H1 (cell line): ENCODE measurements at regions not wholly inside any gene's neighbourhood (a gene's known extent, or its start where the extent isn't known, plus 50 kb on each side); places are given as distances from the start of the nearest gene placed in this dataset.

ENCODE experiments used
- CTCF ChIA-PET: fragments of 300-600 bp; sonication (Branson Sonifier 250); formaldehyde crosslinking; loops from one replicate; lab custom pipeline; 2021; ENCODE audit not compliant: partially characterized antibody; lab: Charles Lee
- POLR2A ChIA-PET: fragments of 300-600 bp; sonication (Branson Sonifier 250); formaldehyde crosslinking; loops from one replicate; lab custom pipeline; 2021; ENCODE audit warnings: inconsistent platforms; ENCODE audit not compliant: partially characterized antibody; lab: Charles Lee
- DNase-seq, 2 experiments: peaks; one replicate each; pipeline versions ENCODE4 v3.0.0 to v3.0.0-alpha.2; 2010 to 2022; ENCODE audit warnings: low spot score in 2 of 2, low read depth in 1 of 2, mixed read lengths in 1 of 2
- FAIRE-seq: peaks from 2 replicates; lab custom pipeline; 2011; peaks lifted over from hg19 to GRCh38; lab: Jason Lieb, UNC
- H2AFZ ChIP-seq: 2 replicates; pipeline ENCODE4 v1.8.1; 2012; ENCODE audit warnings: low read length, inconsistent platforms
- H2AK5ac ChIP-seq: 2 replicates; pipeline ENCODE4 v1.6.1; 2013; ENCODE audit warnings: low read depth, low read length
- H2BK120ac ChIP-seq: replicated peaks from 2 replicates; pipeline ENCODE3; 2013; ENCODE audit warnings: low read depth, low read length, inconsistent platforms
- H2BK12ac ChIP-seq: 2 replicates; pipeline ENCODE4 v1.6.1; 2013; ENCODE audit warnings: low read depth, low read length
- H2BK15ac ChIP-seq: 2 replicates; pipeline ENCODE4 v1.6.1; 2013; ENCODE audit warnings: low read length
- H2BK20ac ChIP-seq: 2 replicates; pipeline ENCODE4 v1.6.1; 2013; ENCODE audit warnings: low read length
- H2BK5ac ChIP-seq: 2 replicates; pipeline ENCODE4 v1.6.1; 2013; ENCODE audit warnings: low read depth, low read length
- H3K14ac ChIP-seq: 2 replicates; pipeline ENCODE4 v1.6.1; 2013; ENCODE audit warnings: inconsistent platforms; ENCODE audit not compliant: insufficient read length
- H3K18ac ChIP-seq: 2 replicates; pipeline ENCODE4 v1.6.1; 2013; ENCODE audit warnings: low read length; ENCODE audit errors: extremely low read depth
- H3K23ac ChIP-seq: 2 replicates; pipeline ENCODE4 v1.6.1; 2013; ENCODE audit warnings: inconsistent platforms; ENCODE audit not compliant: insufficient read length
- H3K23me2 ChIP-seq: 2 replicates; pipeline ENCODE4 v1.6.1; 2013; ENCODE audit warnings: low read depth, low read length
- H3K27ac ChIP-seq: 2 replicates; pipeline ENCODE4 v1.6.1; 2011; ENCODE audit warnings: low read depth, low read length, inconsistent platforms
- H3K27me3 ChIP-seq, 4 experiments: replicated peaks in 1 of 4; 1 replicate in 1 of 4; 2 replicates in 3 of 4; pipeline versions ENCODE4 v1.6.1 to v1.8.1; 2011 to 2013; ENCODE audit warnings: low read length in 3 of 4, mild to moderate bottlenecking in 3 of 4, inconsistent platforms in 2 of 4, mixed read lengths in 2 of 4, moderate library complexity in 1 of 4; ENCODE audit not compliant: control insufficient read depth in 3 of 4, insufficient read depth in 3 of 4; ENCODE audit errors: extremely low read depth in 1 of 4
- H3K36me3 ChIP-seq, 4 experiments: 2 replicates each; pipeline versions ENCODE4 v1.6.1 to v1.8.1; 2011 to 2013; ENCODE audit warnings: mild to moderate bottlenecking in 4 of 4, low read length in 3 of 4, moderate library complexity in 2 of 4, control low read depth in 1 of 4, inconsistent platforms in 1 of 4; ENCODE audit not compliant: insufficient read depth in 4 of 4, control insufficient read depth in 2 of 4
- H3K4ac ChIP-seq: replicated peaks from 2 replicates; pipeline ENCODE3; 2013; ENCODE audit warnings: low read length, low read depth, mixed read lengths, inconsistent platforms; ENCODE audit not compliant: insufficient read length
- H3K4me1 ChIP-seq, 4 experiments: replicated peaks in 1 of 4; 1 replicate in 1 of 4; 2 replicates in 3 of 4; pipeline versions ENCODE4 v1.6.1 to v1.8.1; 2011 to 2013; ENCODE audit warnings: low read length in 3 of 4, inconsistent platforms in 2 of 4, mixed read lengths in 1 of 4; ENCODE audit not compliant: insufficient read depth in 4 of 4, control insufficient read depth in 3 of 4
- H3K4me2 ChIP-seq, 2 experiments: 2 replicates each; pipeline versions ENCODE4 v1.6.1 to v1.8.1; 2011 to 2013; ENCODE audit warnings: low read depth in 2 of 2, low read length in 2 of 2, control low read depth in 1 of 2, inconsistent platforms in 1 of 2, mild to moderate bottlenecking in 1 of 2; ENCODE audit not compliant: insufficient read depth in 1 of 2
- H3K4me3 ChIP-seq, 4 experiments: fragments of 200-600, 300-600 bp in 1 of 4; sonication (generic), shearing (Covaris generic), sonication (Bioruptor Twin) in 1 of 4; 2 replicates each; pipeline versions ENCODE4 v1.5.1 to v1.8.1; 2011 to 2016; ENCODE audit warnings: low read length in 4 of 4, low read depth in 3 of 4, control low read depth in 2 of 4, inconsistent platforms in 2 of 4, mild to moderate bottlenecking in 2 of 4, mixed read lengths in 1 of 4, moderate library complexity in 1 of 4; ENCODE audit not compliant: insufficient read depth in 2 of 4; ENCODE audit errors: extremely low read depth in 1 of 4
- H3K56ac ChIP-seq: replicated peaks from 2 replicates; pipeline ENCODE3; 2013; ENCODE audit warnings: low read depth, mild to moderate bottlenecking, mixed read lengths, low read length, inconsistent platforms; ENCODE audit not compliant: insufficient read length
- H3K79me1 ChIP-seq: 2 replicates; pipeline ENCODE4 v1.6.1; 2013; ENCODE audit warnings: low read depth, low read length, control low read depth
- H3K79me2 ChIP-seq, 2 experiments: 2 replicates each; pipeline versions ENCODE4 v1.6.1 to v1.8.1; 2012 to 2013; ENCODE audit warnings: low read length in 2 of 2, mild to moderate bottlenecking in 2 of 2, inconsistent platforms in 1 of 2; ENCODE audit not compliant: insufficient read depth in 2 of 2, control insufficient read depth in 1 of 2
- H3K9ac ChIP-seq, 4 experiments: replicated peaks in 1 of 4; 1 replicate in 1 of 4; 2 replicates in 3 of 4; pipeline versions ENCODE4 v1.6.1 to v1.8.1; 2011 to 2013; ENCODE audit warnings: low read depth in 3 of 4, low read length in 3 of 4, control low read depth in 2 of 4, mild to moderate bottlenecking in 2 of 4, moderate library complexity in 2 of 4, inconsistent platforms in 1 of 4; ENCODE audit errors: extremely low read depth in 1 of 4
- H3K9me3 ChIP-seq, 2 experiments: 2 replicates each; pipeline versions ENCODE4 v1.6.1 to v1.8.1; 2012 to 2013; ENCODE audit warnings: mild to moderate bottlenecking in 2 of 2, moderate library complexity in 2 of 2, control low read depth in 1 of 2, inconsistent platforms in 1 of 2, low read depth in 1 of 2, low read length in 1 of 2, mixed read lengths in 1 of 2; ENCODE audit not compliant: insufficient read depth in 2 of 2
- H4K20me1 ChIP-seq, 2 experiments: replicated peaks in 1 of 2; 2 replicates each; pipeline versions ENCODE3 to v1.8.1; 2011 to 2013; ENCODE audit warnings: inconsistent platforms in 2 of 2, low read length in 2 of 2, mild to moderate bottlenecking in 1 of 2; ENCODE audit not compliant: insufficient read depth in 2 of 2, control insufficient read depth in 1 of 2
- H4K5ac ChIP-seq: 2 replicates; pipeline ENCODE4 v1.6.1; 2013; ENCODE audit warnings: low read length, low read depth, mixed read lengths, inconsistent platforms; ENCODE audit not compliant: insufficient read length
- H4K8ac ChIP-seq: 2 replicates; pipeline ENCODE4 v1.8.0; 2013; ENCODE audit warnings: mild to moderate bottlenecking, moderate library complexity, low read length, inconsistent platforms; ENCODE audit not compliant: insufficient read depth; ENCODE audit errors: extremely low read depth
- H4K91ac ChIP-seq: replicated peaks from 2 replicates; pipeline ENCODE3; 2013; ENCODE audit warnings: low read length, mixed read lengths, inconsistent platforms; ENCODE audit not compliant: insufficient read length
- ATF3 ChIP-seq: IDR thresholded peaks from 2 replicates; pipeline ENCODE4 v1.6.1; 2011; ENCODE audit warnings: low read depth, mild to moderate bottlenecking, low read length; ENCODE audit not compliant: insufficient read depth
- CEBPB ChIP-seq: IDR thresholded peaks from 2 replicates; pipeline ENCODE4 v1.6.1; 2012; ENCODE audit warnings: low read depth, low read length
- FOSL1 ChIP-seq: IDR thresholded peaks from 2 replicates; pipeline ENCODE4 v1.6.1; 2011; ENCODE audit warnings: mild to moderate bottlenecking, low read depth, low read length, moderate library complexity; ENCODE audit not compliant: insufficient read depth
- JUN ChIP-seq: IDR thresholded peaks from 2 replicates; pipeline ENCODE4 v1.6.1; 2011; ENCODE audit warnings: low read depth, mild to moderate bottlenecking, improper control_type of control experiment, low read length
- NANOG ChIP-seq: IDR thresholded peaks from 2 replicates; pipeline ENCODE4 v1.6.1; 2011; ENCODE audit warnings: low read length, low read depth, mild to moderate bottlenecking, inconsistent platforms; ENCODE audit not compliant: insufficient read depth, poor library complexity, severe bottlenecking
- POU5F1 ChIP-seq: IDR thresholded peaks from 2 replicates; pipeline ENCODE4 v1.6.1; 2011; ENCODE audit warnings: low read depth, mild to moderate bottlenecking, low read length, moderate library complexity
- SAP30 ChIP-seq: fragments of 300-600 bp; sonication (generic); IDR thresholded peaks from 2 replicates; pipeline ENCODE4 v1.7.1; 2012; ENCODE audit warnings: low read length, moderate library complexity, mild to moderate bottlenecking, inconsistent platforms; ENCODE audit not compliant: insufficient read depth, insufficient replicate concordance
- SRF ChIP-seq: IDR thresholded peaks from 2 replicates; pipeline ENCODE4 v1.6.1; 2011; ENCODE audit warnings: mild to moderate bottlenecking, low read depth, low read length, moderate library complexity
- TCF12 ChIP-seq: IDR thresholded peaks from 2 replicates; pipeline ENCODE4 v1.6.1; 2011; ENCODE audit warnings: low read depth, mild to moderate bottlenecking, low read length
- WGBS, 2 experiments: shearing (Covaris generic) in 1 of 2; methylation state at CpG; one replicate each; pipeline versions ENCODE4 v1.1.6 to v1.1.7; 2013 to 2015; ENCODE audit warnings: low lambda C conversion rate in 2 of 2, mixed read lengths in 2 of 2, inconsistent platforms in 1 of 2, low coverage in 1 of 2, missing lambda C conversion rate in 1 of 2; ENCODE audit not compliant: insufficient replicate concordance in 2 of 2, insufficient coverage in 1 of 2, insufficient read length in 1 of 2; ENCODE audit errors: extremely low coverage in 1 of 2, missing lambda C conversion rate in 1 of 2; 5-methylcytosine and 5-hydroxymethylcytosine counted together

- CTCF ChIA-PET, result interaction anchor here (1.0 to 2.3 kb wide), 3 partner anchors 13 to 128 kb away, joined by 3 to 7 read pairs (median 4); no protein-coding TSS in a partner anchor
- TF ChIP-seq FOSL1 (no peak), TCF12 (no peak), SRF (no peak), NANOG (no peak), JUN (no peak), POU5F1 (no peak), ATF3 (no peak), SAP30 (no peak), CEBPB (no peak)
- no peak overlapping the region for H3K4me3 ChIP-seq
These were observed 66.0 kb upstream of the GPR6 start for GRCh38 chr6:109912118-109912517.

More at GRCh38 chr6:109912118-109912517, 66.0 kb upstream of the GPR6 start:
- Histone ChIP-seq H2BK120ac (no peak overlapping the region), H3K23me2 (no peaks in the 10 kb centered on the region), H4K8ac (no peak overlapping the region), H3K79me1 (no peaks in the 10 kb centered on the region), H2BK12ac (no peak overlapping the region), H3K36me3 (no peaks in the 10 kb centered on the region), H4K91ac (no peak overlapping the region), H2BK20ac (no peak overlapping the region), H3K9ac (no peak overlapping the region), H4K20me1 (no peaks in the 10 kb centered on the region), H2AFZ (no peak overlapping the region), H3K18ac (no peak overlapping the region), H4K5ac (no peak overlapping the region), H3K27me3 (no peaks in the 10 kb centered on the region), H2AK5ac (no peak overlapping the region), H3K23ac (no peak overlapping the region), H3K14ac (no peak overlapping the region), H2BK15ac (no peak overlapping the region), H3K4me1 (no peaks in the 10 kb centered on the region), H3K56ac (no peak overlapping the region), H3K4ac (no peak overlapping the region), H3K79me2 (no peaks in the 10 kb centered on the region), H2BK5ac (no peak overlapping the region), H3K4me2 (no peak overlapping the region), H3K27ac (no peak overlapping the region), H3K9me3 (no peaks in the 10 kb centered on the region)
- POLR2A ChIA-PET, result no interaction called here
- FAIRE-seq (no peak), DNase-seq (no peak)
- 86% methylated on average over 2 of the region's 3 CpGs; no CpG with 5 or more reads in 1 of the 2 experiments for WGBS, 2 experiments
